MCF 10A (cell line): ENCODE measurements at regions not wholly inside any gene's neighbourhood (a gene's known extent, or its start where the extent isn't known, plus 50 kb on each side); places are given as distances from the start of the nearest gene placed in this dataset.

Experiments
- BruUV-seq: library from RNA; stranded (reverse); fragments of 400-500 nt; replicated peaks from 2 replicates; lab custom pipeline; 2021; lab: Mats Ljungman, UMichigan
- CTCF ChIA-PET: fragments of 300-600 bp; sonication (Branson Sonifier 250); formaldehyde crosslinking; extraction: SDS; loops from one replicate; lab custom pipeline; 2021; ENCODE audit warnings: antibody characterized with exemption, inconsistent platforms; lab: Yijun Ruan, JAX
- POLR2A ChIA-PET: fragments of 300-600, 350-650 bp; sonication (Branson Sonifier 250); formaldehyde crosslinking; extraction: SDS; loops from one replicate; lab custom pipeline; 2020; ENCODE audit warnings: antibody characterized with exemption, inconsistent platforms; lab: Yijun Ruan, JAX
- DNase-seq: peaks from one replicate; pipeline ENCODE4 v3.0.0-alpha.2; 2018; ENCODE audit not compliant: unreplicated experiment
- H3K27ac Mint-ChIP-seq: one replicate; pipeline ENCODE4 v1.8.0; 2022; ENCODE audit warnings: mild to moderate bottlenecking, low read depth, mixed read lengths; ENCODE audit not compliant: unreplicated experiment
- H3K27me3 Mint-ChIP-seq: one replicate; pipeline ENCODE4 v1.8.0; 2022; ENCODE audit warnings: mixed read lengths; ENCODE audit not compliant: insufficient read depth, unreplicated experiment
- H3K36me3 Mint-ChIP-seq: one replicate; pipeline ENCODE4 v1.8.0; 2022; ENCODE audit warnings: mild to moderate bottlenecking, moderate library complexity, mixed read lengths; ENCODE audit not compliant: insufficient read depth, unreplicated experiment
- H3K4me1 Mint-ChIP-seq: one replicate; pipeline ENCODE4 v1.8.0; 2022; ENCODE audit warnings: mixed read lengths; ENCODE audit not compliant: insufficient read depth, unreplicated experiment
- H3K4me3 Mint-ChIP-seq: one replicate; pipeline ENCODE4 v1.8.0; 2022; ENCODE audit warnings: mild to moderate bottlenecking, moderate library complexity, mixed read lengths; ENCODE audit not compliant: unreplicated experiment
- H3K9me3 Mint-ChIP-seq: one replicate; pipeline ENCODE4 v1.8.0; 2022; ENCODE audit warnings: mixed read lengths; ENCODE audit not compliant: unreplicated experiment
- CTCF ChIP-seq: fragments of 200-600 bp; IDR thresholded peaks from one replicate; pipeline ENCODE4 v1.8.0; 2022; ENCODE audit warnings: antibody characterized with exemption, mild to moderate bottlenecking; ENCODE audit not compliant: unreplicated experiment
- intact Hi-C: fragments of 100-400 bp; cut with micrococcal nuclease; formaldehyde crosslinking; loops from 2 replicates; pipeline ENCODE4 v1.14.1; 2022

- no TSS peak for BruUV-seq
- no peaks in the 10 kb centered on the region for H3K4me1 Mint-ChIP-seq
- no peak for DNase-seq
- POLR2A ChIA-PET: no interaction called here
- no peaks in the 10 kb centered on the region for H3K27me3 Mint-ChIP-seq
- intact Hi-C loops: no loop called here
- no peak overlapping the region for H3K27ac Mint-ChIP-seq
- no peaks in the 10 kb centered on the region for H3K9me3 Mint-ChIP-seq
- TF ChIP-seq CTCF: no peak
- no peaks in the 10 kb centered on the region for H3K36me3 Mint-ChIP-seq
- H3K4me3 Mint-ChIP-seq: no peak overlapping the region
- CTCF ChIA-PET: interaction anchor here (0.6 to 1.2 kb wide), 2 partner anchors 21 to 33 kb away, joined by 3 read pairs; no protein-coding TSS in a partner anchor
Measured at GRCh38 chr15:39465843-39466749, 114.8 kb upstream of the THBS1 start.

GRCh38 chr15:39466750-39467105 lies 114.2 kb upstream of the THBS1 start:
- H3K4me1 Mint-ChIP-seq: no peaks in the 10 kb centered on the region
- no peaks in the 10 kb centered on the region for H3K9me3 Mint-ChIP-seq
- H3K27me3 Mint-ChIP-seq: no peaks in the 10 kb centered on the region
- intact Hi-C loops: no loop called here
- no TSS peak for BruUV-seq
- ChIA-PET POLR2A (no interaction called here), CTCF (no interaction called here)
- no peak overlapping the region for H3K4me3 Mint-ChIP-seq
- H3K36me3 Mint-ChIP-seq: no peaks in the 10 kb centered on the region
- no peak for TF ChIP-seq CTCF
- no peak overlapping the region for H3K27ac Mint-ChIP-seq
- no peak for DNase-seq

- intact Hi-C loops: no loop called here
- Mint-ChIP-seq H3K4me3 (no peak overlapping the region), H3K27ac (no peak overlapping the region), H3K4me1 (no peaks in the 10 kb centered on the region), H3K27me3 (no peaks in the 10 kb centered on the region), H3K9me3 (no peaks in the 10 kb centered on the region), H3K36me3 (no peaks in the 10 kb centered on the region)
- DNase-seq: no peak
- TF ChIP-seq CTCF: no peak
- POLR2A ChIA-PET: no interaction called here
- BruUV-seq: no TSS peak
- CTCF ChIA-PET: no interaction called here
Measured at GRCh38 chr15:39468331-39468730, 112.5 kb upstream of the THBS1 start.

GRCh38 chr15:39468828-39469227 lies 112.1 kb upstream of the THBS1 start:
- intact Hi-C loops: no loop called here
- no peak for TF ChIP-seq CTCF
- no TSS peak for BruUV-seq
- H3K27me3 Mint-ChIP-seq: no peaks in the 10 kb centered on the region
- CTCF ChIA-PET: no interaction called here
- no peaks in the 10 kb centered on the region for H3K36me3 Mint-ChIP-seq
- no peaks in the 10 kb centered on the region for H3K4me1 Mint-ChIP-seq
- H3K27ac Mint-ChIP-seq: no peak overlapping the region
- H3K9me3 Mint-ChIP-seq: no peaks in the 10 kb centered on the region
- DNase-seq: no peak
- POLR2A ChIA-PET: no interaction called here
- H3K4me3 Mint-ChIP-seq: no peak overlapping the region
